NCI-H1436 (cell line): ENCODE measurements at regions not wholly inside any gene's neighbourhood (a gene's known extent, or its start where the extent isn't known, plus 50 kb on each side); places are given as distances from the start of the nearest gene placed in this dataset.

Experiments used
- DNase-seq: peaks from one replicate; lab custom pipeline; 2025; lab: John Stamatoyannopoulos, UW

GRCh38 chr12:41768456-41768855 is 376.2 kb downstream of the GXYLT1 start:
- no peak for DNase-seq

DNA sequence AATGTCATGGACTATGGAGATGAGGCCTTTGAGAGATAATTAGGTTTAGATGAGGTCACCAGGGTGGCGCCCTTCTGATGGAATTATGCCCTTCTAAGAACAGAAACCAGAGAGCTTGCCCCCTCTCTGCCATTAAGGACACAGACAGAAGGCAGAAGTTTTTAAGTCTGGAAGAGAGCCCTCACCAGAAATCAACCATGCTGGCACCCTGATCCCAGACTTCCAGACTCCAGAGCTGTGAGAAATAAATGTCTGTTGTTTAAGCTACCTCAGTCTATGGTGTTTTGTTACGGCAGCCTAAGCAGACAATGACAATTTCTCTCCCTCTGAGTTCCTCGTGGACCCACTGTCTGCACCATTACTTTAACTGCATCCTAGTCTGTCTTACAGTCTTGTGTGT is 382.0 kb downstream of the GXYLT1 start:
- no peak for DNase-seq

DNA sequence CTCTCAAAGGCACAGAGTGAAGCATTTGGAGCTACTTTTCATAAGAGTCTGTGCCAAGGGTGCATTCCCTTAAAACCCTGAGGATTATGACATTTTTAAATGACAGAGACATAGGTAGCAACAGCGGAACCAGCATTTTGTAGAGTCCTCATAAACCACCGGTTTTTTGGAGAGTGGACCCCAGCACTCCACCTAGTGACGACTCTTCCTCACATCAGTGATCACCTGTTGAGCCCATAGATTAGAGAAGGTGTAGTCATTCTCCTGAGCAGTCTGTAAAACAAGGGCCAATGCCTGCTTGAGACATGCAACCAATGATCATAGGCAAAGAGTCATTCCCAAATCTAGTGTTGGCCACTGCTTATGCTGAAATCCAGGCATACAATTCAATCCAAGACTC is 399.1 kb downstream of the GXYLT1 start:
- DNase-seq: no peak

DNA sequence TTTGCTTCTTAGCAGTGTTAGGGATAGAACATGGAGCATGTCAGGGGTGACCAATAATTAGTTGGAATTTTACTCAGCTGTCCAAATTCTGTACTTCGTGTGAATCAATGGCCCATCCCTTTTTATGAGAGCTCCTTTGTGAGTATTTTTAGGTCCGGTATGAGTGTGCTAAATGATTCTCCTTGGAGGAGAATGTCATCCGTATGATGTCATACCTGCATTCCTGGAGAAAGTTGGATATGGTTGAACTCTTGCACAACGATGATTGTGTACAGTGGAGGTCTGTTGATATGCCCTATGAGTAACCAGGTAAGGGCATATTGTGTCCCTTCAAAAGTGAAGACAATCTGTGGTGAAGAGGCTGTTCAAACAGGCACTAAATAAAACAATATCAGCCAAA is 400.8 kb downstream of the GXYLT1 start:
- no peak for DNase-seq

GRCh38 chr12:41739066-41739465 is 405.6 kb downstream of the GXYLT1 start:
- no peak for DNase-seq

DNA sequence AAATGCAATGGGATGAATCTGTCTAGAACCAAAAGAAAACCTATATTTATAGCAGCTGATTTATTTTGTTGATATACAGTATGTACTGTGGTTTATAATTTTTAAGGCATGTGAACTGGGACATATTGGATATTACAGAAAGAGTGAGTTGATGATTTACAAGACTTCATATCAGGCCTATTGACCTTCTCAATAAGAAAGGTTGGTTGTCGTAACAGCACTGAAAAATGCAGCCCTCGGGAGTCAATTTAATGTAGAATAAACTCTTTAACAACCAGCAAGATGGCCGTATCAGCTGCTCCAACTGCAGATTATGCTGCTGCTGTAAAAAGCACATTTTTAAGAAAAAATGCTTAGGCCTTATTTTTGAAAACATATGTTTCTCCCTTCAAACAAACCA is 407.3 kb downstream of the GXYLT1 start:
- DNase-seq: no peak

DNA sequence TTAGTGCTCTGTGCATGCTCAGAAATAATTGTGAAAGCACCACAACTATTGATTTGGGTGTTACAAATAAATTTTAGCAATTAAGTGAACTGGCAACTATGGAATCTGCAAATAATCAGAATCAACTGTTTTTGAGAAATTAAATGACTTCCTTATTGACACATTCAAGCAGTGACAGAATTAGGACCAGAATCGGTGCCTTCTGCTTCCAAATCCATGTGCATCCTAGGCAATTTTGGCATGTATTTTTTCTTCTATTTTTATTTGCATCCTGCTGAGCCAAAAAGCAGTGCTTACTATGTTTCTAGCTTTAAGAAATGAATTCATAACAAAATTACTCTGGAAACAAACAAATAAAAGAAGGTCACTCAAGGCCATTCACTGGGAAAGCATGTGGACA is 408.2 kb downstream of the GXYLT1 start:
- DNase-seq: no peak

GRCh38 chr12:41731691-41732090 is 413.0 kb downstream of the GXYLT1 start:
- DNase-seq: no peak

GRCh38 chr12:41731061-41731460 is 413.6 kb downstream of the GXYLT1 start:
- DNase-seq: no peak

DNA sequence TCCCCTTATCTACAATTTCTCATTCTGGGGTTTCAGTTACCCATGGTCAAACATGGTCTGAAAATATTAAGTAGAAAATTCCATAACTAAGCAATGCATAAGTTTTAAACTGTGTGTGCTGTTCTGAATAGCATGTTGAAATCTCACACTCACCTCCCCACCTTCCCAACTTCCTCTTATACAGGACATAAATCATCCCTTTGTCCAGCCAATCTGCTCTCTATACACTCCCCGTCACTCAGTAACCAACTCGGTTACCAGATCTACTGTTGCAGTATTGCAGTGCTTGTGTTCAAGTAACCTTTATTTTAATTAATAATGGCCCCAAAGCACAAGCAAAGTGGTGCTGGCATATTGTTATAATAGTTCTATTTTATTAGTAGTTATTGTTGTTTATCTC is 420.5 kb downstream of the GXYLT1 start:
- DNase-seq: no peak

GRCh38 chr12:41719214-41719613 is 425.5 kb downstream of the GXYLT1 start:
- no peak for DNase-seq

DNA sequence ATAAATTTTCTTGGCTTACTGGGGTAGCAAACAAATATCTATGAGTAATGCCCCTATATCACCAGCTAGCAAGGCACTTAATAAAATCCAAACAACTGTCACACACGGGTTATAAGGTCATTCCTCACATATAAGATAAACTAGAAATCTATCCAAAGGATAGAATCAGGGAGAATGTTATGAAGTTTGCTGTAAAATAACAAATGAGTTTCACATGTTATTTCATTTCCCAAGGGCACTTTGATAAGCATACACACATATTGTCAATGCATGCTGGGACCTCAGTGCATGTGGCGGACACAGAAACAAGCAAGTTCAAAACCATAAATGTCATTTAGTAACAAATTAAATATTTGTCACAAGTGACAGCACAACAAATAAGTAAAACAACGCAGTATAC is 429.4 kb downstream of the GXYLT1 start:
- no peak for DNase-seq

DNA sequence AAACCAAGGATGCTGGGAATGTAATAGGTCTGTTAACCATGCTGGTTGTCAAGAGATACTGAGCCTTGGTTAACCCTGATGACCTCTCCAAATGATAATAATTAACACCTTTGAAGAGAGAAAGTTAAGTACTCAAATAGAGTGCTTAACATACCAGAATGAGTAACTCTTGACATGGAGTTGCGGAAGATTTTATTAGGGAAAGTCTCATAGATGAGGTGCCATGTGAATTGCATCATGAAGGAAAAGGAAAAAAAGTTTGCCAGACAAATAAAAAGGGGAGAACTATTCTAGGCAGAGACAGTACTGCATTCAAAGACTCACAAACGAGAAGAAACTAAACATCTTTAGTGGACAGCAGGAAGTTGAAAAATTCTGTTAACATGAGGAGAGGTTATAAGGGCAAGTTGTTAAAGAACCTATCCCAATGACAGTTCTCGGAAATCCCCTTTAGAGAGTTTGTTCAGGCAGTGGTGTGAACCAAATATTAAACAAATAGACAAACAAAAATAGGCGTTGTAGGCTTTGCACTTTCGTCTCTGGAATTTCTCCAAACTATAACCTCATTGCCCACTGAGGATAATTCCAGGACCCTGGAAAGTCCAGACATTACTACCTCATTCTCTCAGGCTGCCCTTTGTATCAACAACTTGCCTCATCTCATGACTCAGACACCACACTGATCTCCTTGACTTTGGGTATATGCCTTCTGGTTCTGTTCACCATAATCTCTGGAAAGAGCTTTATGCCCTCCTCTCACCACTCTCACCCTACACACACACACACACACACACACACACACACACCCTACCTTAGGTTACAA is 435.0 kb downstream of the GXYLT1 start:
- no peak for DNase-seq

- DNase-seq: no peak
Observed at GRCh38 chr12:41709012-41709411, 435.7 kb downstream of the GXYLT1 start.

GRCh38 chr12:41706376-41706775 is 438.3 kb downstream of the GXYLT1 start:
- DNase-seq: no peak

DNA sequence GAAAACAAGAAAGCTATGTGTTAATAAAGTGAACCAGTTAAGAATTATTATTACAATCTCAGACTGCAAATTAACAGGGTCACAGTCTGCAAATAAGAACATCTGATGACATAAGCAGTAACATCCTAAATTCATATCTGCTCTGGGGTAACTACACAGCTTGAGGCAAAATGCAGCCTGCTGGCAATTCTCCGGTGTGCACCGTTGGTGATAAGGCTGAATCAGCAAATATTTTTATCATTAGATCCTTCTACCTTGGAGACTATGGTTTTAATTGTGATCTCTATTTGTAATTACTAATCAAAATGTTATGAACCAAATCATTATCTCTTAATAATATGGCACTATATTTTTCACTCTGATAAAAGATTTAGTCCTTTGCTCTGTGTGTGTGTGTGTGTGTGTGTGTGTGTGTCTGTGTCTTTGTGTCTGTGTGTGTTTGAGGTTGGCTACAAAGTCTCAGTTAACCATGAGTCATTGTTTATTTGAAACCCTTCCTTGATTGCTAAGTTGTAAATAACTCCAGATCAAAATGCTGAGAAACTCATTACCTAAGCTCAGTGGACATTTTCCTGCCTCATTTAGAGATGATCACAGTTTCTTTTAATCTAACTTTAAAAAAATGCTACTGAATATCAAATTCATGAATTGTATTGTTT is 442.6 kb downstream of the GXYLT1 start:
- DNase-seq: no peak

- no peak for DNase-seq
Observed at GRCh38 chr12:41700940-41701339, 443.7 kb downstream of the GXYLT1 start.

DNA sequence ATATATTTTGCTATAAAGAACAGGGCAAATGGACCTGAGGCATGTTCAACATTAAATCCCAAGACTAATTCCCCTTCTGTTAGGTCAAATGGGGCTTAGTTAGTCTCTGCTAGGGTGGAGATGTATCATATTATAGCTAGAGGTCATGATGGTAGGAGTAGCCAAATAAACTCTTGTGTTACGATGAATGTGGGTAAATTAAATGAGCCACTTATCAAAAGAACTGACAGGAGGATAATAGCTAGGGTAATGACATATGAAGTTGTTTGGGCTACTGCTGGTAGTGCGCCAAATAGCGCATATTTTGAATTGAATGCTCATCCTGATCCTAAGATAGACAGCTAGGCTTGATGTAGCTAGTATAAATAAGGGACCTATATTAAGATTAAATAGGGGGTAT is 445.0 kb downstream of the GXYLT1 start:
- DNase-seq: peak; percentile 42

- DNase-seq: no peak
Observed at GRCh38 chr12:41697161-41697560, 447.5 kb downstream of the GXYLT1 start.

GRCh38 chr12:41684997-41685396 is 459.7 kb downstream of the GXYLT1 start:
- no peak for DNase-seq

DNA sequence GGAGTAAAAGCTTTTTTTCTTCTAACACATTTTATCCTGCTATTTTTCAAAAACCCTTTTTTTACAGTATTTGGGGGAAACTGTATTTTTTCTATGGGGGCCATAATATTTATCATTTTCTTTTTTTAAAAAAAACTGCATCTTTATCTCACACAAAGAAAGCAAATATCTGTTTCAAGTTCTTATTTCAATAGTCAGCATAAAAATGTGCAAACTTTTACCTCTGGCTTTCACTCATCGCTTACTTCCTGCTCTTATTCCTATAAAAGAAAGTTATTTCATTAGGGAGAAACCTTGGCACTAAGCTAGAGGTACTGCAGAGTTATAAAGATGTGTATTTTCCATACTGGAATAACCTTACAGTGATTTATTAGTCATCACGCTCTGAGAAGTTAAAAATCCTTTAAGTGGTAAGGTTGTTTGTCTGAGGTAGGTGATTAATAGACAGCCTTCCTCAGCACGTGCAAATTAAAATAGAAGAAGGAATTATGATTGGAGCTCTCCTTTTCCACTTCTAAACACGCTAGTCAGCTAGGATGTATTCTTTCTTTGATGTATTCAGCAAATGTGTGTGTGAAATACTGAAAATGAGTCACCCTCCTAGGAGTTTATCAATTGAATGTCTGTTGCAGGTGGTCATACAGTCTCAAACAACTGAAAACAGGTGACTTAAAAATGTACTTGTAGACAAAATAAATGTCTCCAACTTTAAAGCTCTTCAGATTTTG is 461.0 kb downstream of the GXYLT1 start:
- no peak for DNase-seq

- DNase-seq: no peak
Observed at GRCh38 chr12:41683023-41683422, 461.7 kb downstream of the GXYLT1 start.

- DNase-seq: no peak
Observed at GRCh38 chr12:41681898-41682297, 462.8 kb downstream of the GXYLT1 start.
